GM19328 (cell line): ENCODE measurements at regions not wholly inside any gene's neighbourhood (a gene's known extent, or its start where the extent isn't known, plus 50 kb on each side); places are given as distances from the start of the nearest gene placed in this dataset.

Source experiments
- ATAC-seq: cut with Tn5 transposase; IDR thresholded peaks from one replicate; pipeline ENCODE4 v1.9.1; 2021; ENCODE audit warnings: mild to moderate bottlenecking, moderate library complexity; ENCODE audit not compliant: unreplicated experiment

DNA sequence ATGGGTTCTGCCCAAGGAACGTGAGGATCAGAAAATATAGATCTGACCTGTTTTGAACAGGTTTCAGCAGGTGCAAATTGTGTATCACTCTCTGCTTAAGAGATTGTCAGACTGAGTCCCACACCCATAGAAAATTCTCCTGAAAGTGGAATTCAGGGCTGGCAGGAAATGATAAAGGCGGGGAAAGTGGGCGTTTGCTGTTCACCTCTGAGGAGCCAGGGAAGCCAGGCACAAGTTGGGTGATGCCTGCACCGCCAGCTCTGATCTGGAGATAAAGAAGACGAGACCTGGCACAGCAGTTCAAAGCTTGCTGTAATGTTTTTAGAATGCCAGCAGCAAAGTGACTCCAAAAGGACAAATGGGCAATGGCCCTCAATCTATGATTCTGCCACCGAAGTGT lies 356.5 kb upstream of the SOX5 start:
- ATAC-seq = no peak

DNA sequence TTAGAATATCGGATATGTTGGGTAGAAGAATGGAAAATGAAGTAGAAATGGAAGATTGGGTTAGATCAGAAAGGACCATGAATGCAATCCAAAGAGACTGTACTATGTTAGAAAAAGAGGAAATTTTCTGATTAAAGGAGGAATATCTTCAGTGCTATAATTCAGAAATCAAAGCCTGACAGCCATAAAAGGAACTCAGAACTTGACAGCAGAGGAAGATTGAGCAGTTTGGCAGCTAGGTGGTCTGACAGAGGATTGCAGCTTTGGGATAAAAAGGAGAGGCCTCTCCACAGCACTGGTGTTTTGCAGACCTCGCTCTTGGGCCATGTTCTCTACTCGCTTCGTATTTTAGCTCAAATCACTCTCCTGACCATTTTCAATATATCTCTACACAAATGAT lies 354.8 kb upstream of the SOX5 start:
- no peak for ATAC-seq

DNA sequence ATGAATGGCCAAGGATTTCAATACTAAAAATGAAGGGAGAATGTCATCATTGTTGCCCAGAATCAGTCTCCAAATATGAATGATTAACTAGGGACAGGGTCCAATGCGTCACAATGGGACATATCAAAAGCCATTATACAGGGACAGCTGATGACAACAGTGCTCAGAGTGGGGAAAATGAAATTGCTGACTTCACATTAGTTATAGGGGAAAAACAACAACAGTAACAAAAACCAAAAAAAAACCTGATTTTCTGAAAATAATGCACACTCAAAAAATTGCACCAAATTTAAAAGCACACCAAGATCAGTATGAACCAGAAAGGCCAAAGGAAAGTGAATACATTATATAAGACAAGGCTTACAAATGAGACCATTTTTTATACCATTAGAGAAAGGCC lies 353.2 kb upstream of the SOX5 start:
- no peak for ATAC-seq

DNA sequence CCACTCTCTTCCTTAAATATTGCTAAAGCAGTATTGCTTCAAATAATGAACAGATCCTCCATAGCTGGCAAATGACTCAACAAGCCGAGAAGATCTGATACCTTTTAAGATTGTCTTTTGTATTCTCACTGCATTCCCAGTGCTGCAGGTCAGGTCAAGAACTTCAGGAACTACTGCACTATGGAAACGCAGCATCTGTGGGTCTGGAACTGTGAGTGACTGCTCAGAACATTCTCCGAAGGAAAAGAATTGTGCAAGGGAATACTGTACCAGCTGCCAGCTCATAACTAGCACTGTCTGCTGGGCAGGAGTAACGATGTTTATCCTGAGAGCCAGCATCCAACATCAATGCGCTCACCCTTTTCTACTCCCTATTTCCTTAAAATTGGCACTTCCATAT lies 348.0 kb upstream of the SOX5 start:
- no peak for ATAC-seq

DNA sequence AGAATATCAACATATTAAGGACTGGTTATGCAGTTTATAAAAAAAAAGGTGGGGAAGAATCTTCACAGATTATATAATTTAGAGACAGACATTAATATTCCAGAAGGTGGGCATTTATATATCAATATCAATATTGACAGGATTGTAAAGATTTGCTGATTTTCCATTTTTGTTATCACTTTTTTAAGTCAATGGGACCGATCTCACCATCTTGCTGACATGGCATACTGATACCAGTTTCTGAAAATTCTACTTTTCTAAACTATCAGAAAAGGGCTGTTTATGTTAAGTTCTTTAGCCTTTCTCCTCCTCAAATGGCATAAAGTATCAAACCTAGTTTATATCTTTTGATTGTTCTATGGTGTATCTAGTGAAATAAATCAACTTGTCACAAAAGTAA lies 344.1 kb upstream of the SOX5 start:
- ATAC-seq = no peak

DNA sequence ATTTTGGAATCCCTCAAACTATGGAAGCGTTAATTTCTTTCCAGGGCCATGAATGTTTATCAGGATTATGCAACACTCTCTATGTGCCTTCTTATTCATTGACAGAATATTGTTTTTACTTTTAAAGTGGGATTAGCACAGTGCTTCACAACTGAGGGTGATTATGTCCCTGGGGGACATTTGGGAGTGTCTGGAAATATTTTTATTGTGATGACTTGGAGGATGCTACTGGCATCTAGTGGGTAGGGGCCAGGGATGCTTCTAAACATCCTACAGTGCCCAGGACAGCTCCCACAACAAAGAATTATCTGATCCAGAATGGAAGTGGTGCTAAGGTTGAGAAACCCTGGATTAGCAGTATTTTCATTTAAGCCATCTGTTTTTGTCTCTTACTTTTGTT lies 338.5 kb upstream of the SOX5 start:
- no peak for ATAC-seq

DNA sequence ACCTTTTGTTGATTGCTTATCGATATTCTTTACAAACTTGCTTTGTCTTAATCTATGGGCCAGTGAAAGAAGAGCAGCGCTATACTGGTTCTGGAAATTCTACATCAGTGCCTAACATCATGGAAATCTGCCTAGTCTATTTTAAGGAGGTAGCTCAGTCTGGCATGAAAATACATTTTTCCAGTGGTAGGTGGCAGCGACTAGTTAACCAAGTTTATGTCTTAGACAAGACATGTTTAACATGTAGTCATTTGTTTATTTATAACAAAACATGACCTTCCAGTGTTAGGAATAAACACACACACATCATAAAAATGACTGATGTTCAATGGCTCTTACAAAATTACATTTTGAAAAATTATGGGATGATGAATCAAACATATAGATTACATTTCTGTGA lies 336.0 kb upstream of the SOX5 start:
- no peak for ATAC-seq

DNA sequence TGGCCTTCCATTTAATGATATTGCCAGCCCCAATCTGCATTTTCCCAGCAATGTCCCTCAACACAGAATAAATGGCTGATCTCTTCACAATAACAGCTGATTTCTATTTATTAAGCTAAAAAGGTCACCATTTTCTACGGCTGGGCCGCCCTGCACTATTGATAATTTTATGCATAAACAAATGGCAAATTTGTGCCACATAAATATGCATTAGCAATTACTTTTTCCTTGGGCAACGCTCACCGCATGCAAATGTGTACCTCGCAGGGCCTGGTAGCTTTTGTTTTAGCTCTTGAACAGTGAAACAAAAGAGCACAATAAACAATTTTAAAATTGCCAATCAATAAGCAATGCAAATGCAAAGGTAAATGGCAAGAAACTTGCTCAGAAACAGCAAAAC lies 331.9 kb upstream of the SOX5 start:
- no peak for ATAC-seq

DNA sequence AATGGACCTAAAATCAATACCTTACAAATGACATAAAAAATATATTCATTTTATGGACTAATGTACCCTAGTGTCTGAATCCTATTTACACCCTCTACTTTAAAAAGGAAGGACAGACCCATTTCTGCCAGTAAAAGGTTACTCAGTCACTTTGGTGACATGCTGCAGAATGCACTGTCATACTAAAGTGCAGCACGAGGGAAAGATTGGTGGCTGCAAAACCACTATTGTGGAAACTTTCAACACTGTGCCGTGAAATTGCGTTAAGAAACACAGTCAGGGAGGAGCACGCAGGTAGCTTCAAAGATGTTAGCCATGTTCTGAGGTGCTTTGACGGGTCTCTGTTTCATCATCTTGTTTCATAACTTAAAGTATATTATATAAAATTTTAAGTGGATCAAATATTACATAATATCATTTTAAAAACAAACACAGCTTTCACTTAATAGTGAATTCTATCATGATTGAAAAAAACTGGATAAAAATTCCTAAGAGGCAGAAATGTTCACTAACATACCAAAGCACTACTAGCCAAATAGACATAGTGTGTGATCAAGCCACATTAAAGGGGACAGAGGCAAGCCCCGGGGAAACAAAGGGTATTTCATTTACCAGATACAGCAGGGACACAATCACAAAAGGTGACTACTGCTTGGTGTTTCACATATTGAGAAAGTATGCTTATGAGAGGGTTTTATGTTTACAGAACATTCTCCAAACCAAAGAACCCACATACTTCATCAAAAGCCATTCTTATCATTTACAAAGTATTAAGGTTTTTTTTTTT lies 330.8 kb upstream of the SOX5 start:
- ATAC-seq = no peak

DNA sequence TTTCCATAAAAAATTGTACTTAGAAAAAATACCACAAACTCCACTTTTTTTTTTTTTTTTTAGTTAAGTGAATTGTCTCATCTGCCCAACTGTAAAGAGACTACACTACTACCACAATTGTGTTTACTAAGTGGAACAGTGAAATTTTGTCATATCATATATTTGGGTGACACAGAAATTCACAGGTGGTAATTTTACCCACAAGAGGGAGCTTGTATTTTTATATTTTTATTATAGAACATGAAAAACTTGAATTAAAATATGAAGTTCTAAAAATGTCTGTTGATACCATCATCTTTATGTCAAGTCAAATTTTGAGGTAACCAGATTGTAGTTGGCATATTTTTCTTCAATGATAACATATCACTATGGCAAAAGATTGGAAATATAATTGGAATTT lies 329.4 kb upstream of the SOX5 start:
- no peak for ATAC-seq

DNA sequence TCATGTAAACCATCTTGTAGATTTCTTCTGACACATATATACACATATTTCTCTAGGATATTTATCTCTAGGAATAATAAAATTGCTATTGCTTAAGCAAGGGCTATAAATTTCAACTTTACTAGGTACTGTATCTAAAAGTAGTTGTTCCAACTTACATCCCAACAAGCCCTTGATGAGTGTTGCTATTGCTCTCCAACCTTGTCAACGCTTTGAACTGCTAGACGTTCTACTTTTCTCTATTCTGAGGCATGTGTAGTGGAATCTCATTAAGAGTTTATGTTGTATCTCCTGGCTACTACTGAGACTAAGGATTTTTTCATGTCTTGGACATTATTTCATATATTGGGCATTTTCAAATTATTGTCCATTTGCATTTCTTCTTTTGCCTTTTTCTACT lies 321.5 kb upstream of the SOX5 start:
- ATAC-seq = no peak

DNA sequence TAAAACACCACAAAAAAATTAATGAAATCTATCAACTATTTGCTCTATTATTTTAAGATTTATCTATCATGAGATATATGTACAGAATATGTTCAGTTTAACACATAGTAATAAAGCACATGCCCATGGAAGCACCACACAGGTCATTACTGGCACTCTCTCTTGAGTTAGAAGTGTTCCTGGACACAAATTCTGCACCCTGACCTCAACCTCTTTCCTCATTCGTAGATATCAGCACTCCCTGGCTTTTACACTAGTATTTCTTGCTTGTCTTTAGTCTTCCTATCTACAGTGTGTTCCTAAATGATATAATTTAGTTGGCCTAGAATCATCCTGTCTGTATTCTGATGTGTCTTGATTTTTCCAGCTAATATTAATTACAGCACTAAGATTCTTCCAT lies 321.0 kb upstream of the SOX5 start:
- no peak for ATAC-seq

DNA sequence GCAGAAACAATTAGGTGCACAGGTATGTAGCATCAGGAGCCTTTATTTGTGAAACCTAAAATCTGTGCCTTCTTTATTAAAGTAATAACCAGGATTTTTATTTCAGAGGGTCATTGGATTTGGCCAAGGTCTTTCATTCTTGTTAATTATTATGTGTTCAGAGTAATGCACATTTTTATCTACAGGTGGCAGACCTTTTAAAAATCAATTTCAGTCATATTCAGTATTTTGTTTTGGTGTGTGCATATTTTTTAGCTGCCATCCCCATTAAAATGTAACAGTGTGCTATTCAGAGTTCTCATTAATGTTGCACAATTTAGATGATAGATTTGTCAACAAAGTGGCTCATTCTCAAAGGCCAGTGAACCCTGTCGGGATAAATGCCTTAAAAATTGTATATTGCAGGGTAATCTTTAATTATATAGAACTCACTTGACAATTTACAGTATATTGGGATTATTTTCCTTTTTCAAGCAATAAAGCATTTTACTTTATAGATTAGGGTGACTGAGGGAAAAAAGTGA lies 319.3 kb upstream of the SOX5 start:
- no peak for ATAC-seq

DNA sequence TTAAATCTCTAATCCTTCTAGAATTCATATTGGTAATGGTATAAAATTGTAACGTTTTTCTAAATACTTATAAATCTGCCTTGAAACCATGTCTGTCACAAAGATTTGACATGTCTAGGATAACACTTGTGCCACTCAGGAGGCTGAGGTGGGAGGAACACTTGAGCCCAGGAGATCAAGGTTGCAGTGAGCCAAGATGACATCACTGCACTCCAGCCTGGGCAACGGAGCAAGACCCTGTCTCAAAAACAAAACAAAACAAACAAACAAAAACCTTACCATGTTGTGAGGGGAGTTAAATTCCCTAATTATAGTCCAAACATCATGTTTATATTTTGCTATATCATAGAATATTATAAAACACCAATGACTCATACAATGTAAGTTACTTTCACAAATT lies 317.5 kb upstream of the SOX5 start:
- no peak for ATAC-seq

DNA sequence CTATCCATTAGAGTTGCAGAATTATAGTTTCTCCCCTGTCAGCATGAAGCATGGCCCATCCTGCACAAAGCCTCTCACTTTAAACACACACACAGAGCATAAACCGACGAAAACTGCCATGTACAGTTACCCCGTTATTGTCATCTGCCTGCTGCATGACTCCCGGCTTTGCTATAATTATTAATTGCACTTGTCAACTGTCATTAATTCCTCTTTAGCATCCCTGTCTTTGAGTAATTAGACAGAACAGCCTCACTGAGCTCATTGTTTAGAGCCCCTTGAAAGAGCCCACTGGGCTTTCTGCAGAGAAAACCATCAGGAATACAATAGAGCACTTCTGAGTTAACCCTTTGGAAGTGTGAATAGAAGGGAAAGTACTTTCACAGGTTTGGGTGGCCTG lies 307.2 kb upstream of the SOX5 start:
- no peak for ATAC-seq

DNA sequence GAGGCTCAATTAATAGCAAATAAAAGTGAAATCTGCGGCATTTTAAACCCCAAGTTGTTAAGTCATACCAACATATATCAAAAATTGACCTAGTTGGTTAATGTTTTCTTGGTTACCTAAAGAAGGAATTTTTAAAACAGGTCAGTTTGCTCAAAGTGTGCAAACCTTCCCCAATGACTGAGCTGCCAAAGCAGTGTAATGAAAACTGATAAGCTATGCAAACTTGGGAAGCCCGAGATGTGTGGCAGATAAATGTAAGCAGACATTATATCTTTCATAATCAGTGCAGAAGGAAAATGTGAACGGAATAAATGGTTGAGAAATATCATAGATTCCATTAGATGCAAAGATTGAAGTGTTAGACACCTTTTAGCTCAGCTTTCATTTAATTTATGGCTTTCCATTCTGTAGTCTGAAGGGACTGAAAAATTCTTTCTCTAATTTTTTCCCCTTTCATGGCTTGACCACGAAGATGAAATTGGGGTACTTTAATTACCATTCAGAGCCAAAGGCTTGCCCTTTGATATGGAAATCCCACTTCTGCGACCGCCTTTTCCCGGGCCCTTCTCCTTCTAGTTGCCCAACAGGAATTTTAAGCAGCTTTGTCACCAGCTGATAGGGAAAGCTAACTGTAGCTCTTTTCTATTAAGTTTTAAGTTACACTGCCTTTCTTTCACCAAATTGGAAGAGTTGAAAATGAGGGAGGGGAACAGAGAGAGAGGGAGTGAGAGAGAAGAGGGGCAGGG lies 306.6 kb upstream of the SOX5 start:
- no peak for ATAC-seq

DNA sequence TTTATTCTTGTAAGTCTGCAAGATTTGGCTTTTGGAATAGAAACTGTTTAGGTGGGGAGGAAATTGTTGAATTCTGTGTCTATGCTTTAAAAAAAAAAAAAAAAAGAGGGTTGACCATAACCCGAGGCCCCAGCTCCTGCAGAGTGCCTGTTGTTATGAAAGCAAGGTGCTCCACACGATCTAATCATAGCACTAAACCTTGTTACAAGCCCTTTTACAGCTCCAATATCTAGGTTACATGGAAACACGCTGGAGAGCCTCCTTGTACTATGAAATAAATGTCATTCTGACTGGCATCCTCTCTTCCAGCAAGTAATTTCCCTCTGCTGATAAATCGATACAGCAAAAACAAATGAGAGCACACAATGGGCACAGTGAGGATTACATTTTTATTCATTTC lies 303.1 kb upstream of the SOX5 start:
- ATAC-seq = no peak

DNA sequence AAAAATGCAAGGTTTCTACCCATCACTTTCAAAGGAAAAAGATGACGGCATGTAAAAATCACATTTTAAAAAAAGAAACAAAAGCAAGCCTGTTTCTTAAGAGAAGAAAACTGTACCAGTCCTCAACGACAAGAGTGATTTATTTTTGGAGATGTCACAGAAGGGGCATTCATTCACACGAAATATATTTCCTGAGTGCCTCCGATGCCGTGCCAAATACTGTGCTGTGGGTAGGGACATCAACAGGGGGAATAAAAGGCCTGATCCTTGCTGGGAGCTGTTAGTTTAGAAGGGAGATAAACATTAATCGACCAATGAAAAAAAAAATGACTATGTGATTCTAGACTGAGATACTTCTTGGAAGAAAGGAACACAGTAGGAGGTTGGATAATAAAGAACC lies 297.5 kb upstream of the SOX5 start:
- ATAC-seq = no peak

DNA sequence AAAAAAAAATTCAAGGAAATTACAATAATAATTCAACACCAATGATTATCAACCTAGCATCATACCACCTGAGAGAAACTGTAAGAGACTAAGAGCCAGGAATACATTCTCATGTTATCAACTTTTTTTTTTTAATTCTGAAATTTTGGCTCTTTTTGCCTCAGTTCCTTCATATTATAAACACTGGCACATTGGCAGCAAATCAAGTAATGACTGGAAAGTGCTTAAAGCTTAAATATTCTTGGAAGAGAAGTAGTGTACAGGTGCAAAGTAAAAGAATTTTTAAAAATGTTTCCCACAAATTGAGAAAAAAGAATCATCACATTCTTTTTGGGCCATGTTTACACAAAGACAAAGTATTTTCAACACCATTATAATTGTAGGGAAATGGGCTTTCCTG lies 296.9 kb upstream of the SOX5 start:
- ATAC-seq = no peak

DNA sequence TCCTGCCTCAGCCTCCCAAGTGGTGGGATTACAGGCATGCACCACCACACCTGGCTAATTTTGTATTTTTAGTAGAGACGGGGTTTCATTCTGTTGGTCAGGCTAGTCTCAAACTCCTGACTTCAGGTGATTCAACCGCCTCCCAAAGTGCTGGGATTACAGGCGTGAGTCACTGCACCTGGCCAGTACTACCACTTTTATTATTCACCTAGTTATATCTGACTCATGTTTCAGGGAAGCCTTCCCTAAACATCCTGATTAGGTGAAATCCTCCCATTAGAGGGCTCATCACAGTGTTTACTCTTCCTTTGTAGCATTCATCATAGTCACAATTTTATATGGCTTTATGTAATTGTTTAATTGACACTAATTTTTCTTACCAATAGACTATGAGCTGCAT lies 295.3 kb upstream of the SOX5 start:
- no peak for ATAC-seq

DNA sequence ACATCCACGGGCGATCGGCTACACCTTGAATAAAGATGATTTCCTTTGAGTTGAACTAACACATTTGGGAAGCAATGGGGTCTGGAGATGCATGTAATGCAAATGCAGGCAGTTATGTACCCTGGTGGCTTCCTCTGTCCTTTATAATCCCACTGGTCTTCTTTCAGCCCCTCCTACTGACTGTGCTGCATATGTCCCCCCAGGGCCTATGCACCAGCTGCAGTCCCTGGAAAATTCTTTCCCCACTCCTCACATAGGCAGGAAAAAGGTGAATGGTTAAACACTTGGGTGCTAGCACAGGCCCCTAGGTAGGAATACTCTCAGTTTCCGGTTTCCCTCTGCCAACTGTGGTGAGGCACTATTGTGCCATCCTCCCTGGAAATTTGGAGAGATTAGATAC lies 294.8 kb upstream of the SOX5 start:
- no peak for ATAC-seq

DNA sequence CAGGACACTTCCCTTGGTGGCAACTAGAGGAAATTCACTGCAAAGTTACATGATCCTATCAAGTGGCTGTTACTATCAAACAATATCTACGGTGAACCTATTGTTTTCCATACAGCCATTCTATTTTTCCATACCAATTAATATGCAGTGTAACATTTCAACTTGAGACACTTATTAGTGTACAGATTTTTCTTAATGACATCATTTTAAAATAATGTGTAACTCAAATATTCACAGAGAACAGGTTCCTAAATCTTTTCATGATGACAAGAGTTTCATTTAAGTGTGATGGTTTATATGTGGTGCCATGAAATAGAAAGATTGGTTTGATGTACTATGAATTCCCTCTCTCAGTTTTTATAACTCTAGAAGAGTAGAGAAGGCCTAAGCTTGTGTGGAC lies 291.2 kb upstream of the SOX5 start:
- ATAC-seq = no peak
